AG04449 (cell line): ENCODE measurements at regions not wholly inside any gene's neighbourhood (a gene's known extent, or its start where the extent isn't known, plus 50 kb on each side); places are given as distances from the start of the nearest gene placed in this dataset.

ENCODE experiments used
- CTCF ChIA-PET: fragments of 350-600 bp; formaldehyde crosslinking; extraction: SDS; loops from one replicate; lab custom pipeline; 2021; ENCODE audit warnings: antibody characterized with exemption; lab: Yijun Ruan, JAX
- POLR2A ChIA-PET: fragments of 400-600, 350-600 bp; formaldehyde crosslinking; extraction: SDS; loops from one replicate; lab custom pipeline; 2020; ENCODE audit warnings: antibody characterized with exemption, inconsistent platforms; lab: Yijun Ruan, JAX
- DNase-seq: peaks from one replicate; pipeline ENCODE4 v3.0.0-alpha.2; 2010; ENCODE audit warnings: low read depth, low spot score
- H3K4me3 ChIP-seq: 2 replicates; pipeline ENCODE4 v1.5.1; 2011; ENCODE audit warnings: low read depth, mild to moderate bottlenecking, control low read depth, low read length
- TF ChIP-seq, protein P1 (sequence below): IDR thresholded peaks from one replicate; pipeline ENCODE4 v1.5.1; 2011; ENCODE audit warnings: mild to moderate bottlenecking, moderate library complexity, low read length, control low read depth, inconsistent platforms; ENCODE audit not compliant: insufficient read depth; ENCODE audit errors: missing control alignments

DNA sequence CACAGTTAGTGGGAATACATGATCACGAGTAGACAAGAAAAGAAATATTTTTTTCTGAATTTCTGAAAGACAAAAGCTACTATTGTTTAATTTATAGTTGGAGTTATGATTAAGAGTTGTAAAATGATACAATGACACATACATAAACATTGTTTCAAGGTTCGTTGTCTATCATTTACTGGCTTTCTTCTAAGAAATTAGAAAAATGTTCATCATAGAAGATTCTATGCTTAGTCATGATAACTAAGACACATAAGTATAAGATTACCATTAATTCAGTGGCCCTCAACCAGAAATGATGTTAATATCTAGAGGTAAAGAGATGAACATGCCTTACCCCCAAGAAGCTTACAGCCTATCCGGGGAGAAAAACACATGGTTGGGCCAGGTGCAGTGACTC, 1832.8 kb upstream of the PRR20A start:
- DNase-seq = no peak
- TF ChIP-seq, protein P1, sequence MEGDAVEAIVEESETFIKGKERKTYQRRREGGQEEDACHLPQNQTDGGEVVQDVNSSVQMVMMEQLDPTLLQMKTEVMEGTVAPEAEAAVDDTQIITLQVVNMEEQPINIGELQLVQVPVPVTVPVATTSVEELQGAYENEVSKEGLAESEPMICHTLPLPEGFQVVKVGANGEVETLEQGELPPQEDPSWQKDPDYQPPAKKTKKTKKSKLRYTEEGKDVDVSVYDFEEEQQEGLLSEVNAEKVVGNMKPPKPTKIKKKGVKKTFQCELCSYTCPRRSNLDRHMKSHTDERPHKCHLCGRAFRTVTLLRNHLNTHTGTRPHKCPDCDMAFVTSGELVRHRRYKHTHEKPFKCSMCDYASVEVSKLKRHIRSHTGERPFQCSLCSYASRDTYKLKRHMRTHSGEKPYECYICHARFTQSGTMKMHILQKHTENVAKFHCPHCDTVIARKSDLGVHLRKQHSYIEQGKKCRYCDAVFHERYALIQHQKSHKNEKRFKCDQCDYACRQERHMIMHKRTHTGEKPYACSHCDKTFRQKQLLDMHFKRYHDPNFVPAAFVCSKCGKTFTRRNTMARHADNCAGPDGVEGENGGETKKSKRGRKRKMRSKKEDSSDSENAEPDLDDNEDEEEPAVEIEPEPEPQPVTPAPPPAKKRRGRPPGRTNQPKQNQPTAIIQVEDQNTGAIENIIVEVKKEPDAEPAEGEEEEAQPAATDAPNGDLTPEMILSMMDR = no peak
- H3K4me3 ChIP-seq = no peak overlapping the region
- POLR2A ChIA-PET = no interaction called here
- CTCF ChIA-PET = no interaction called here

DNA sequence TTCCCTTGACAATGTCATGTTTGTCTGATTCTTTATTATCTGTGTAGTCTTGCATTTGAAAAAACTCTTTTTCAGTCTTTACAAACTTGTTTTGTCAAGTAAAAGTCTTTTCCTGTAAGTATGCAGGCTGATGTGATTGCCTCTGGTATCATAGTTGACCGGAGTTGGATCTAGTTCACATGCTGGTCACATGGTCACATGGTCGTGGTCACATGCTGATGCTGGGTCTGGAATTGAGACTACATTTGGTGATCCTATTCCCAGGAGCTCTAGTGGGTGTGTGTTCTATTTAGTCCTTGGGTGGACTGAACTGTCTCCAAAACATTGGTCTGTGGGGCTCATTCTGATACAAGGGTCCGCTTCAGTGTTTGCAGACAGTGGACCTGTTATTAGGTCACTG, 1798.8 kb upstream of the PRR20A start:
- POLR2A ChIA-PET = no interaction called here
- H3K4me3 ChIP-seq = no peak overlapping the region
- no peak for DNase-seq
- TF ChIP-seq, protein P1 = no peak
- CTCF ChIA-PET = no interaction called here

DNA sequence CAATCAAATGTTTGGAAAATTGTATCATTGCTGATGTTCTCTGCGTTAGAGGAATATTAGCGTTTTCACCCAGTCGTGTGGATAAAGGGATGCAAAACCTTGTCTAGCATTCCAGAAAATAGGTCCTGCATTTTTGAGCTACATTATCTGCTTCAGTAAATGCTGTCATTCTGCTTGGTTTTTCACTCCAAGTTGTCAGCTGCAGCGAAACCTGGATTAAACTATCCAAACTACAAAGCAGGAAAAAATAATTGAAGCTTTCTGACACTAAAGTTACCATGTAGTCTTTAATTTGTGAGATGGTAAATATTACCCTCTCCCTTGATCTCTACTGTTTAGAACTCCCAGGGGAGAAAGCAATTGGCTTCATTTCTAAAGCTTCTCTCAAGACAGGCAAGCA, 1795.5 kb upstream of the PRR20A start:
- H3K4me3 ChIP-seq = no peak overlapping the region
- CTCF ChIA-PET = no interaction called here
- DNase-seq = no peak
- POLR2A ChIA-PET = no interaction called here
- TF ChIP-seq, protein P1 = no peak

DNA sequence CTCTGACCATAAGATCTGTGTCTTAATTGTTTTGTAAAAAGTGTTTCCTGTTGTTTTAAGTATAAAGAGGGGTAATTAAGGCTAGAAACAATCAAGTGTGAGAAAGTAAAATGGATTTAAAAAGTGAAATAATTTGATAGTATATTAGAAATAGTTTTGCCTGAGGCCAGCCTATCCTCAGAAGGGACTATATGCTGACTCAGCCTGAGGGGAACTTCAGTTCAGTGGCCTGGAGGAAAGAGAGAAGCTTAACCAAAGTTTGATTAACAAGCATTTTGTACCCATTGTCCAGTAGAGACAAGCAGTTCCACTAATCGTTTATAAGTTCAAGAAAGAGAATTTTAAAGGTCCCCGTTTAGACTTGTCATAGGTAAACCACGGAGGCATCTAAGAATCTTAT, 1793.2 kb upstream of the PRR20A start:
- CTCF ChIA-PET = no interaction called here

DNA sequence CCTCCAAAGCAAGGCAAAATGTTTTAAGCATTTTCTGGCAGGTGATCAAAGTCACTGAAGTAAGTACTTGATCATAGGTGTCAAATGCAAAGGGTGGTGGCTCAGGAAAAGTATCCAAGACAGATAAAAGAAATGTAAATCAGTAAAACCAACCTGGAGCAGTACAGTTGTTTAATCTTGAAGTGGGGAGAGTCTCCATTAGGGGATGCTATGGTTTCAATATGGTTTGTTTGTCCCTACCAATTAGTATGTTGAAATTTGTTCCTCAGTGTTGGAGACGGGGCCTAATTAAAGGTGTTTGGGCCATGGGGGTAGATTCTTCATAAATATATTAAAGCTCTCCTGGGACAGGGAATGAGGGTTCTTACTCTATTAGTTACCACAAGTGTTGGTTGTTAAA, 1781.7 kb upstream of the PRR20A start:
- DNase-seq = no peak

More for the DNA sequence above, 1793.2 kb upstream of the PRR20A start:
- no peak for DNase-seq
- TF ChIP-seq, protein P1 = no peak
- POLR2A ChIA-PET = no interaction called here
- no peak overlapping the region for H3K4me3 ChIP-seq

DNA sequence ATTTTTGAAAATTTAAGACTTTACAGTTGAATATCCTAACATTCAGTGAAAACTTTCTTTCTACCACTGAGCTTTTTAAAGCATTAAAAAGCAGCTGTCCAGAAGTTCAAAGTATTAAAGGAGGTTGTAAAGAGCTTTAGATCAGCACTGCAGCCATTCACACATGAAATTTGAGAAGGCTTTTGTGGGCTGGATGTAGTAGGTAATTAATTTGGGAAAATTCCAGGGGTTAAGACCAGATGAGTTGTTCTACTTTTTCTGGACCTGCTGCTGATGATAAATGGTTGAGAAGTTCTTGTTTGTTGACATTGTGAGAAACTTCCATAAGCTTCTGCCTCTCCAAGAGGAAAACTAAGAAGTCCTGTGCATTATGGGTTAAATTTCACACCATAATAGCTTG, 1779.6 kb upstream of the PRR20A start:
- ChIA-PET CTCF (no interaction called here), POLR2A (no interaction called here)
- TF ChIP-seq, protein P1 = no peak
- no peak overlapping the region for H3K4me3 ChIP-seq
- DNase-seq = no peak

More for the DNA sequence above, 1781.7 kb upstream of the PRR20A start:
- H3K4me3 ChIP-seq = no peak overlapping the region
- ChIA-PET CTCF (no interaction called here), POLR2A (no interaction called here)
- TF ChIP-seq, protein P1 = no peak
